Hepatocyte (in vitro differentiated cells): ENCODE measurements at regions not wholly inside any gene's neighbourhood (a gene's known extent, or its start where the extent isn't known, plus 50 kb on each side); places are given as distances from the start of the nearest gene placed in this dataset.
"Not testable (repeated sequence)": the region's sequence is repeated elsewhere in the genome, so short reads cannot be mapped to it uniquely, and the experiment has no call there.

Source experiments
- DNase-seq: peaks from one replicate; pipeline ENCODE4 v3.0.0-alpha.2; 2016; ENCODE audit warnings: low spot score
- H2AFZ ChIP-seq: fragments of 200-600 bp; sonication (generic); 2 replicates; pipeline ENCODE4 v1.6.0; 2016; ENCODE audit warnings: antibody characterized with exemption, mild to moderate bottlenecking
- H3K27ac ChIP-seq: fragments of 200-600 bp; sonication (generic); 2 replicates; pipeline ENCODE4 v1.5.1; 2016; ENCODE audit warnings: mild to moderate bottlenecking
- H3K27me3 ChIP-seq: fragments of 200-600 bp; sonication (generic); 2 replicates; pipeline ENCODE4 v1.6.1; 2016
- H3K36me3 ChIP-seq: fragments of 200-600 bp; sonication (generic); replicated peaks from 2 replicates; pipeline ENCODE4 v1.5.1; 2016; ENCODE audit warnings: low read depth; ENCODE audit not compliant: insufficient read depth
- H3K4me1 ChIP-seq: fragments of 200-600 bp; sonication (generic); 2 replicates; pipeline ENCODE4 v1.5.1; 2016; ENCODE audit warnings: mild to moderate bottlenecking, moderate library complexity; ENCODE audit not compliant: insufficient read depth
- H3K4me2 ChIP-seq: fragments of 200-600 bp; sonication (generic); 2 replicates; pipeline ENCODE4 v1.6.0; 2016
- H3K4me3 ChIP-seq: fragments of 200-600 bp; sonication (generic); 2 replicates; pipeline ENCODE4 v1.5.1; 2016; ENCODE audit warnings: mild to moderate bottlenecking
- H3K79me2 ChIP-seq: fragments of 200-600 bp; sonication (generic); 2 replicates; pipeline ENCODE4 v1.6.0; 2017; ENCODE audit warnings: mild to moderate bottlenecking
- H3K9me2 ChIP-seq: fragments of 200-600 bp; sonication (generic); replicated peaks from 2 replicates; pipeline ENCODE4 v1.6.0; 2017; ENCODE audit warnings: mild to moderate bottlenecking; ENCODE audit not compliant: insufficient read depth
- H3K9me3 ChIP-seq: fragments of 200-600 bp; sonication (generic); 2 replicates; pipeline ENCODE4 v1.5.1; 2016; ENCODE audit warnings: low read depth, mild to moderate bottlenecking
- H4K20me1 ChIP-seq: fragments of 200-600 bp; sonication (generic); 2 replicates; pipeline ENCODE4 v1.6.0; 2016; ENCODE audit warnings: mild to moderate bottlenecking; ENCODE audit not compliant: insufficient read depth, poor library complexity, severe bottlenecking
- CTCF ChIP-seq: fragments of 200-600 bp; sonication (generic); IDR thresholded peaks from 2 replicates; pipeline ENCODE4 v1.5.1; 2016; ENCODE audit warnings: antibody characterized with exemption, mild to moderate bottlenecking; ENCODE audit not compliant: poor library complexity
- EZH2 ChIP-seq: fragments of 200-600 bp; sonication (generic); IDR thresholded peaks from 2 replicates; pipeline ENCODE4 v1.6.1; 2016; ENCODE audit warnings: antibody characterized with exemption, mild to moderate bottlenecking, borderline replicate concordance
- EZH2phosphoT487 ChIP-seq: fragments of 200-600 bp; sonication (generic); IDR thresholded peaks from one replicate; pipeline ENCODE4 v1.6.1; 2018; ENCODE audit warnings: antibody characterized with exemption, mild to moderate bottlenecking, low read depth, moderate library complexity; ENCODE audit not compliant: unreplicated experiment, severe bottlenecking
- WGBS: methylation state at CpG from one replicate; pipeline ENCODE4 v1.1.6; 2016; ENCODE audit warnings: low lambda C conversion rate; ENCODE audit errors: missing lambda C conversion rate; 5-methylcytosine and 5-hydroxymethylcytosine counted together

- DNase-seq = no peak
Observed at GRCh38 chr4:12612876-12613275, 871.3 kb downstream of the RAB28 start.

GRCh38 chr4:12609212-12609875 is 874.8 kb downstream of the RAB28 start:
- not testable (repeated sequence) for H2AFZ ChIP-seq, H3K9me3 ChIP-seq, H3K79me2 ChIP-seq

More at GRCh38 chr4:12612876-12613275, 871.3 kb downstream of the RAB28 start:
- H3K9me2 ChIP-seq = no peaks in the 10 kb centered on the region
- no peaks in the 10 kb centered on the region for H3K36me3 ChIP-seq
- no peaks in the 10 kb centered on the region for H3K4me1 ChIP-seq
- TF ChIP-seq EZH2phosphoT487 = no peak
- no peak for TF ChIP-seq EZH2
- TF ChIP-seq CTCF = no peak
- no peak overlapping the region for H3K4me3 ChIP-seq
- no peak overlapping the region for H3K27ac ChIP-seq
- H4K20me1 ChIP-seq = no peaks in the 10 kb centered on the region
- no peak overlapping the region for H3K4me2 ChIP-seq
- WGBS = 48% methylated on average over 4 of the region's 4 CpGs
- H2AFZ ChIP-seq = no peak overlapping the region
- H3K79me2 ChIP-seq = no peaks in the 10 kb centered on the region
- no peaks in the 10 kb centered on the region for H3K27me3 ChIP-seq
- no peaks in the 10 kb centered on the region for H3K9me3 ChIP-seq

GRCh38 chr4:12595986-12596385 is 888.2 kb downstream of the RAB28 start:
- Histone ChIP-seq H3K4me3 (no peak overlapping the region), H3K79me2 (no peaks in the 10 kb centered on the region), H3K27ac (no peak overlapping the region), H3K36me3 (no peaks in the 10 kb centered on the region), H3K4me2 (no peak overlapping the region), H3K9me3 (no peaks in the 10 kb centered on the region), H3K27me3 (no peaks in the 10 kb centered on the region), H2AFZ (no peak overlapping the region), H4K20me1 (no peaks in the 10 kb centered on the region), H3K9me2 (no peaks in the 10 kb centered on the region), H3K4me1 (no peaks in the 10 kb centered on the region)
- no peak for DNase-seq
- TF ChIP-seq CTCF (no peak), EZH2phosphoT487 (no peak), EZH2 (no peak)

More at GRCh38 chr4:12609212-12609875, 874.8 kb downstream of the RAB28 start:
- H3K27ac ChIP-seq, H3K4me1 ChIP-seq, DNase-seq, H3K4me2 ChIP-seq, H3K27me3 ChIP-seq, H3K4me3 ChIP-seq, H3K36me3 ChIP-seq, H4K20me1 ChIP-seq, H3K9me2 ChIP-seq: not testable (repeated sequence)
- WGBS = 96% methylated on average over 29 of the region's 33 CpGs

GRCh38 chr4:12595489-12595888 is 888.7 kb downstream of the RAB28 start:
- Histone ChIP-seq H3K27ac (no peak overlapping the region), H3K9me3 (no peaks in the 10 kb centered on the region), H3K27me3 (no peaks in the 10 kb centered on the region), H4K20me1 (no peaks in the 10 kb centered on the region), H3K9me2 (no peaks in the 10 kb centered on the region), H3K36me3 (no peaks in the 10 kb centered on the region), H3K4me3 (no peak overlapping the region), H3K79me2 (no peaks in the 10 kb centered on the region), H3K4me1 (no peaks in the 10 kb centered on the region), H3K4me2 (no peak overlapping the region), H2AFZ (no peak overlapping the region)
- no peak for DNase-seq
- TF ChIP-seq EZH2phosphoT487 (no peak), CTCF (no peak), EZH2 (no peak)
- WGBS = 74% methylated on average over 4 of the region's 4 CpGs
